NCI-H146 treated with DMSO at 0.1 percent for 48 hours (cell line): ENCODE measurements at regions not wholly inside any gene's neighbourhood (a gene's known extent, or its start where the extent isn't known, plus 50 kb on each side); places are given as distances from the start of the nearest gene placed in this dataset.
A peak's percentile ranks its signal among the peaks of the same experiment; 100 is the strongest.
"Not testable (repeated sequence)": the region's sequence is repeated elsewhere in the genome, so short reads cannot be mapped to it uniquely, and the experiment has no call there.

Source experiments
- DNase-seq: peaks from one replicate; lab custom pipeline; 2025; ENCODE audit not compliant: unreplicated experiment; lab: John Stamatoyannopoulos, UW

DNA sequence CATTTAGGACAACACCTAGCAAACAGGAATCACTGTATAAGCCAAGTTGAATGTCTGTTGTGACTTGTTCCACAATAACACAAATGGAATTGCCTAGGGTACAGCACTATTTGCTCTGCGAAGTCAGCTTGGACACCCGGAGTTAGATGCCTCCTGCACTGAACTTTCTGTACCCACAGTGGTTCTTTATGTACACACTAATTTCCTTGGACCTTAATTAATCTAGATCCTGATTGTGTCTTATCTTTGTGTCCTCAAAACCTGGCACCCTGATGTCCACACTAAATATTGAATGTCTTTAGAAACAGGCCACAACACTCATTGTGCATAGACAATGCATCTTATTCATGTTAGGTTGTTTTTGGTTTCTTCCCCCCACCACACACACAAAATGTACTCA lies 278.9 kb upstream of the NR2F2 start:
- no peak for DNase-seq

DNA sequence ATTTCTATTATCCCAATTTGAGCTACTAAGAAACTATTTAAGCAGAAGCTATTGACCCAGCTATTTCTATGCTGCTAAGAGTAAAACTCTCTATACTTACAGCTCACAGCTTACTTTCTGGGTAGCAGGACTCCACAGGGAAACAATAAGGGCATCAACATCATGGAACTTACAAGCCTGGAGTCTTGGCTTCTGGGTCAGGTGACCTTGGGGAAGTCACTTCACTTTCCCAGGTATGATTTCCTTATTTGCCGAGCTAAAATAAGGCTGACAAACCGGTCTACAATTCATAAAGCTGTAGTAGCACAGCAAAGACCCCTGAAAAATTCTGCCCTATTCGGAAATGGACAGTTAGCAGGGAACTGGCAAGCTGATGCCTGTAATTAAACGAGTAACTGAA lies 278.3 kb upstream of the NR2F2 start:
- DNase-seq: no peak

DNA sequence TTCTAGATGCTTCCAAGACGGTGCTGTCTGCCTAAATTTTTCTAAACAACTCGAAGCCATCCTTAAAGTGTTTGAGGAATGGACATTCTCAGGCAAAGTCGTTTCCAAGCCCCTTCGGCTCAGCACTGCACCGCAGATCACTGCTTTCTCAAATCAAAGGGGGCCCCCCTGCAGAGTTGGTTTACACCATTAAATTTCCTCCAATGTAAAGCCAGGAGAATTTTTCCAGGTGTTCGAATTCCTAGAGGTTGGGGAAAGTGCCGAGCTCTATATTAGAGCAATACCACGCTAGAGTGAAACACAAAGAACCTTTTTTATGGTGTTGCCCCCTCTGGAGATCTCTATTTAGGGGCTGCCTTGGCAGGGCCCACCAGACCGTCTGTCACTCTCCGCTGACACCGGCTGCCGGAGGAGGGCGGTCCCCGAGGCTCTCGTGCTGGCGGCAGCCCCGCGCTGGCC lies 277.9 kb upstream of the NR2F2 start:
- DNase-seq: no peak

DNA sequence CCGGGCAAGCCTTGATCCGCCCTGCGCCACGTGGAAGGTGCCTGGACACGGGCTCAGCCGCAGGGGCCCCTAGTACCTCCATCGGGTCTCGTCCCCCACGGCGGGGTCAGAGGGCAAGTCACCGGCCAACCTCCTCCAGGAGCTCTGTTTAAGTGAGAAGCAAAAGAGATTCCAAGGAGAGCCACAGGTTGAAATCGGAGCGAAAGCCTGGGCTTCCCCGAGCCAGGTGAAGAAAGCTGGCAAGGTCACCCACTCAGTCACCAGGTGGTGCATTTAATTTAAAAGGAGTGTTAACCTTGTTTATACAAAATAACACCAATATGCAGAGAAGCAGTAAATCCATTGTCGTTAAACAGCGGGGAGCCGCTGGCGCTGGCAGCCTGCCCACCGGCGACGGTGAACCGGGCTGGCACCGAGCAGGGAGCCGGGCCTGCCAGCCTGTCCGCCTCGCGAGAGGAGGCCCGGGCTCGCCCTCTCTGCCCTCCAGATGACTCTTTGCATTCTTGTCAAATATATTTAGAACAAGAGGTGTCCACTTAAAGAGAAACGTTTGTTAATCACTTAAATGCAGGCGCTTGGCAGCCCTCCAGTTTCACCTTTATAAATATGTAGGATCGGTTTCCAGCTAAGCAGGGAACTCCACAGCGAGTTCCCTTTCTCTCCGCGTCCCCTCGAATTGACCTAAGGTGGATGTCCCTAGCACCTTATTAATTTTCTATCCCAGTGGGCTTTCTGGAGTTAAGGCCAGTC lies 277.3 kb upstream of the NR2F2 start:
- DNase-seq: peak; percentile 71

DNA sequence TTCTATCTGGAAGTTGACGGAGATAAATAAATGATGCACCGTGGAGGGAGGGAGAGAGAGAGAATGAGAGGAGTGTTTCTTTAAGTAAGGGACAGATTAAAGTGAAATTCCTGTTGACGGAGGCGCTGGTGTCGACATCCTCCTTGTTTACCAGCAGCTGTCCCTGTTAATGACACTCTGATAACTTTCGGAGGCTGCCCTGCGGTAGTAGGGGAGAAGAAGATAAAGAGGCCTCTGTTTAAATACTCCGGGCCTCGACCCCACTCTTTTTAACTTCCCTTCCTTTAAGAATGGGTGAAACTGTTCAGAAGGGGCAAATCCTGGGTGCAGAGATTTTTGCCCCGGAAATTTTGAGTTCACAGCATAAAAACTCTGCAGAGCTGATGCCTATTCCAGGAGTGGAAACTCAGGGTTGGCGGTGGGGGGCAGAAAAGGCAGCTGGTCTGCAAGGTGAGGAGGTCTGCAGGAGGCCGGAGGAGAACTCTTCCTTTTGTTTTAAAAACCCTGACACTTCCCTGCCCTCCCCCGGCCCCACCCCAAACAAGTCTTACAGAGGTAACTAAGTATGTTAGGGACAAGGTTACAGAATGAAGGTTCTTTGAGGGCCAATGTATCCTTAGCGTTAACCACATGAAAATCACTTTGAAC lies 276.6 kb upstream of the NR2F2 start:
- DNase-seq: no peak

DNA sequence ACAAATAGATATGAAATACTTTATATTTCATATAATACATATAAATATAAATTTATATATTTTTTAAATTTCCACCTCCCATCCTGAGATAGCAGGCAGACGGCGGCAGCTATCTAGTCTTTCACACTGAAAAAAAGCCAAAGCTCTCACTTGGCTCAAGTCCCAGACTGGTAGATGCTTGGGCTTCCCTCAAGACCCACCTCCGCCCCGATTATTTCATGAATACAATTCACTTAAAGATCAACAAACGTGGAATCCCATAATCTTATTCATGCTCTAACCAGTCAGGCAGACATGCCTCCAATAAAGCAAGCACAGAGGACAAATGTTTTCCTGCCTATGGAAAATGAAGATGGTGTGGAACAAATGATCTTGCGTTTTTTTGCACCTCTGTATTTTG lies 275.9 kb upstream of the NR2F2 start:
- no peak for DNase-seq

DNA sequence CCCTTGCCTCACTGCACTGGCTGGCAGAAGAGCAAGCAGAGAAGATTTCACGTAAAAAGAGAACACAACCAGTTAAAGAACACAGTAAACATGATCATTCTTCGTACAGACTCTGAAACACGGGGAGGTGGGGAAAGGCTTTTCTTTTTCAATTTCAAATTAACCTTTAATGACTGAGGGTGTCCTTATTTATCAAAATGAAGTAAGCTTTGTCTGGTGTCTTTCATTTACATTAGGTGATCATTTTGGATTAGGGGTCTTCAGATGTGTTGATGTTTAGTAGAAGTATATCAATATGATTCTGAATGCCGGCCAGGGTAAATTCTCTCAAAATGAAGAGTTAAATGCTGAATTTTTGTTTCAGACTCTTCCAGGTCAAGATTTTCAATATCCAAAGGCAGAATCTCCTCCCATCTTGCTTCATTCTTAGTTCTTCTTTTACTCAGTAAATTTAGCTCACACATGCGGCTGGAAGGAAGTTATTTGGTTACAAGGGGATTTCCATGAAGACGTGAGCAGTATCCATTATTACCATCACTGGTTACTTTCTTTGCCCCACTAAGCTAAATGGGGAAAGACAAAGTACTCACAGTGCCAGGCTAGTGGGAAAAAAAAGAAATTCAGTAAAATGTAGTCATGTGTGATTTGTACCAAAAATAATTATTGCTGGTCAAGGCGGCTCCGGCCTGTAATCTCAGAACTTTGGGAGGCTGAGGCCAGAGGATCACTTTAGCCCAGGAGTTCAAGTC lies 272.2 kb upstream of the NR2F2 start:
- no peak for DNase-seq

DNA sequence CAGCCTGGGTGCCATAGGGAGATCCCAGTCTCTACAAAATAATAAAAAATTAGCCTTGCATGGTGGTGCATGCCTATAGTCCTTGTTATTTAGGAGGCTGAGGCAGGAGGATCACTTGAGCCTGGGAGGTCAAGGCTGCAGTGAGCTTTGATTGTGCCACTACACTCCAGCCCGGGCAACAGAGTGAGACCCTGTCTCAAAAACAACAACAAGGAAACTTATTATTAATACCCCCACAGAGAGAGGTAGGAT lies 271.7 kb upstream of the NR2F2 start:
- DNase-seq: not testable (repeated sequence)

DNA sequence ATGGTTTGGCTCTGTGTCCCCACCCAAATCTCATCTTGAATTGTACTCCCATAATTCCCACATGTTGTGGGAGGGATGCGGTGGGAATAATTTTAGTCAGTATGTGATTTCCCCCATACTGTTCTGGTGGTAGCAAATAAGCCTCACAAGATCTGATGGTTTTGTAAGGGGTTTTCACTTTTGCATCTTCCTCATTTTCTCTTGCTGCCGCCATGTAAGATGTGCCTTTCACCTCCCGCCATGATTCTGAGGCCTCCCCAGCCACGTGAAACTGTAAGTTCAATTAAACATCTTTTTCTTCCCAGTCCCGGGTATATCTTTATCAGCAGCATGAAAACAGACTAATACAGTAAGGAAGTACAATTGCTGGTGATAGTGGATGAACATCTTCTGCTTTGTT lies 269.9 kb upstream of the NR2F2 start:
- not testable (repeated sequence) for DNase-seq

DNA sequence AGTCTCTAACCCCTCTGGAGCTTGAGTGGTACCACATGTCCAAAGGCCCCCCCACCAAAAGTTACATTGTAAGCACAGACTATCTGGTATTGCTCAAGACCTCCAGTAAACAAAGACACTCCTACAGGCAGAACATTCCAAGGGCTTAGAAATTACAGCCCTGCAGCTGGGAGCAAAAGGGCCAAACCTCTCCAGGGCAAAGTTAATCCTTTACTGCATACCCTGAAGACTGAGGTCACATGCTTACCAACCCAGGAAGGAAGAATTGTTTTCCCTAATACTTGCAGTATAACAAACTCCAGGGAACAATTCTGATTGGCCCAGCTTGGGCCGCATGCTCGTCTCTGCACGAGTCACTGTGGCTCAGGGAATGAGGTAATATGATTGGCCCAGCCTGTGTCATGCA lies 266.1 kb upstream of the NR2F2 start:
- DNase-seq: no peak

DNA sequence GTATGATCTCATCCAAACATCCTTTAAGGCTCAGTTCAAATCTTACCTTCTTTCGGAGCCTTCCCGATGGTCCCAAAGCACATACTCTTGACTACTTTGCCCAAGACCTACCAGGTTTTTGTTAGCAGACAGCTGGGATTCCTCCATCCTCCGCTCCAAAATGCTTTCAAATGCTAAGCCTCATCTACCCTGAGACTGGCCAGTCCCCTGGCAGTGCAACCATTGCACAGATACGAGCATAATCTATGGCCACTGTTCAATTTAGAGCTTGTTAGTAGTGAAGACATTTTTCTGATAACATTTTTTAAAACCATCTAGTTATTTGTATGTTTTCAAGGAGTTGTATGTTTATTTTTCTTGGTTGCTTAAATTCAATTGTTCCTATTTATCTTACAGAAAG lies 264.4 kb upstream of the NR2F2 start:
- no peak for DNase-seq

DNA sequence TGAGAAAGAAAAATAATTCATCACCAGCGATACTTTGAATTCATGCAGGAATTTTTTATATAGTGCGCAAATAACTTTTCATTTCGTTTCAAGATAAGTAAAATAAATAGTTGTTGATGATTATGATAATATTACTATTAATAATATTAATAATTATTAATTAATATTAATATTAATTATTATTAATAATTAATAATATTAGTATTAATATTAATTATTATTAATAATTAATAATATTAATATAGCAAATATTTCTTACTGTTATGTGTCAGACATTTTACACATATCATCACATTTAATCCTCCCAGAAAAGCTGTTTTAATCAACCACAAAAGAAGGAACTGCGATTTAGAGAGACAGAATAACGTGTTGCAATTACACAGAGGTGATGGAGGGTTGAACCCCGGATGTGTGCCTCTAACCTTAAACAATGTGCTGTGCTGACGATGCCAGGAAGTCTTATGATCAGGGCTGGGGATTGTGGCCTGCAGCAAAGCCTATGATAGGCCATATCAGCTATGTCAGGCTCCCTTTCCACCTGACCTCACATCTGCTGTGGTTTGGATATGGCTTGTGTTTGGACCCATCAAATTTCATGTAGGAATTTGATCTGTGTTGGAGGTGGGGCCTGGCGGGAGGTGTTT lies 263.5 kb upstream of the NR2F2 start:
- no peak for DNase-seq

DNA sequence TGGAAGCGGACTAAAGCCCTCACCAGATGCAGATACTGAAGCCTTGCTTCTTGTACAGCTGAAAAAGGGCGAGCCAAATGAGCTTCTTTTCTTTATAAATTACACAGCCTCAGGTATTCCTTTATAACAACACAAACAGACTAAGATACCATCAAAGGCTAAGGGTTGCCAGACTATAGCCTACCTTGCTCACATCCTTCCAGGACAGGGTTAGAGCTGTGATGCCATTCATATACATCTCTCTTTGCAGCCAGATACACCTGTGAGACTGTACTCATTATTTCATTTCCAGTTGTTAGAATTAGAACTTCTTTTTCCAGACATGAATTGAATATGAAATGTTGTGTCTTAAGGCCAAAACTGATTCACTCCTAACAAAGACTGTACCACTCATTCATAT lies 262.8 kb upstream of the NR2F2 start:
- no peak for DNase-seq

DNA sequence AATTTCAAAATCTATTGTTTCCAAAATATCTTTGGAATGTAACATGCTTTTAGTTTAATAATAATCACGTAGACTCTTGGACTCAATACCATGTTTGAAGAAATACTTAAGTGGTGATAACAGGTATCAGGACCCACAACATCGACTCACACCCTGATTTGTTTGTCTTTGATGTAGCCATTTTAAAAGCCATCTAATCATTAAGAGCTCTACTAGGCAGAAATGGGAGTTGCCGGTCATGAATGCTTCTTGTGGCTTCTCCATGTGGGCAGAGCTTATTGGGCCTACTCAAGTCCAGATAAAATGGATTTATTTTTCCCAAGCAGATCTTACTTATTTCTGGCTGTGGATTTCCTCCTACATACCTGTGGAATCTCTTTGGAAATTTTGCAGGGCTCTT lies 261.6 kb upstream of the NR2F2 start:
- no peak for DNase-seq

DNA sequence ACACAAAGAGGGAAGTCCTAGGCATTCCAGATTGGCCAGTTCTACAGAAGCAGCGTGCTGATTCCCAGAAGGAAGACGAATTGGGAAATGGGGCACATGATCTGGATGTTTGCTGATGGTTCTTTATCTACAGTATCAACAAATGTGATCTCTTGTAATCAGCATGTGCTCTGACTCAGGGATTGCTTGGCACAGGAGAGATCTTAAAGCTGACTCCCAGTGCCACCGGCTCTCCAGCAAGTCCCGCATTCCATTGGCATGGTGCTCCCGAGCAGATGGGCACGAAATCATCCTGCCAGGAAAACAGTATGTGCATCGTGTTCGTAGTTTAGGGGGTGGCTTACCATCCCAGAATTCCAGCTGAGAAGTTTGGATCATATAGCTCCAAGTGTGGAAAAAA lies 259.9 kb upstream of the NR2F2 start:
- no peak for DNase-seq

DNA sequence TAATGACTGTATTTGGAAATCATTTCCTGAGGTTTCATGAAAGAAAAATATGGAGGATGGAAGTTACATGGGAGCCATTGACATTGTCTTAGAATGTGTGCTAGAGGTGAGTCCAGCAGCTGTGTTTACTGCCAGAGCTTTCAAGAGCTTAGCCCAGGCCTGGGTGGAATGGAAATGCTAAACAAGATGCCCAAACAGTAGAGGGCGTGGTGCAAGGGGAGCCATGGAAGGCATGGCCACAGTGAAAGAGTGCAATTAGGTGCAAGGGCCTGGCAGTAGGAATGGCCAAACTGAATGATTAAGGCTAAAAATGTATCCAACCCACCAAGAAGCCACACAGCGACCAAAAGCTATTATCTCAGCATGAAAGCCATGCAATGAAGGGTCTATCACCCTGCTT lies 257.7 kb upstream of the NR2F2 start:
- no peak for DNase-seq

DNA sequence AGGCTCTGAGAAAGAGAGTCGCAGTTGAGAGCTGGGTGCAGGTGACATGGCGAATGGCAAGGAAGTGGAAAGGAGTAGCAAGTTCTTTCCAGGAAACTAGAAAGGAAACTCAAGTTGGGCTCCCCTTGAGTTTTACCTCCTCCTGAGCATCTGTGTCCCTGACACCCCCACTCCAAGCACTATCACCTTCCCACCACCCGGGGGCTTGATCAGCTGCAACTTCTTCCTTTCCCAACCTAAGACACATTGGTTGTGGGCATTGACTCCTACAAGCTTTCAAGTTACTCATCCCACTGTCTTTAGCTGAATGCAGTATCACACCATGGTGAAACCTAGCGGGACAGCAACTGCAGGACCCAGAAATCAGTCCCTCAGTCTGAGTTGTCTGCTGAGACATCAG lies 256.6 kb upstream of the NR2F2 start:
- no peak for DNase-seq

DNA sequence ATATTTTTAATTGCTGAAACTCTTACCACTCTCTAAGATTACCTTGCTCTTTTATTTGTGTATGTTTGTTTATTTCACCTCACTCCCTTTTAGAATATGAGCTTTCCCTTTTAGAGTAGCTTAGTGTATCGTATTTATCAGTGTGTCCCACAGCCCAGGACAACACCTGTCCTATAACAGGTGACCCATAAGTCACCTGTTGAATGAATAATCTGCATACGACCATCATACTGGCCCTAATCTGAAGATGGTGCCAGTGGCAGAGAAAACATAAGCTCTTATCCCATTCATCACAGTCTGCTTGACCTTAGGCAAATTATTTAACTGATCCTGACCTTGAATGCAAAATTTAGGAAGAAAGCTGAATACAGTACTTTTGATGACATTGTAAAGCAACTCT lies 254.6 kb upstream of the NR2F2 start:
- no peak for DNase-seq

DNA sequence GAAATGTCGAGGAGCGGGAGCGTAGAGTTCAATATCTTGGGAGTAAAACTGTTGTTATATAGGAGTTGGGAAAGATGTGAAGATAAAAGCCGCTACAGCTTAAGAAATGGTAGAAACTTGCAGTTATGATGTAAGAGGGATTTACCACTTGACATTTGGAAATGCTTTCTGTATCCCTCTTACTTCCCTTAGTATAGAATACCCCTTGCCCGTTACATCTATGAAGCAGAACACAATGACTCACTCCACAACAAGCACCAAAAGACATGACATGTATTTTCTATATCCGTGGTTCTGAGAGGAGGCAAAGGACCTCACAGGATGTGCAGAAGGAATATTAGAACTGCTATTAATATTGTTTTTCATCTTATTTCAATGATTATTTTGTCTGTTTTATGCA lies 254.2 kb upstream of the NR2F2 start:
- no peak for DNase-seq

DNA sequence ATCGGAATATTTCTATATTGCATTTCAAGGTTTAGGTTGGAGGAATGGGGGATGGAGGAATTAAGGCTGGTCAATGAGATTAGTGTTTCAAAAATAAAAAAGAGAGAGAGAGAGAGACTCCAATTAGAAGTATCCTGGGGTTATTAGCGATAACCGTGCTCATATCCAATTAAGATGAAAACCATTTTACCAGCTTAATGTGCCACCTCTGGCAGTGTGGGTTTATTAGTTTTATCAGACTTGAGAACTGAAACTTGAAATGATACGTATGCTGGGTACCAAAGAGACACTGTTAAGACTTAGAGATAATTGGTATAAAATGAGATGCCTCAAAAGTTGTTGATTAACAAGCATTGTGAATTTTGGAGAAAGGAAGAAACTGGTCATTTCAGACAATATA lies 251.5 kb upstream of the NR2F2 start:
- DNase-seq: no peak

DNA sequence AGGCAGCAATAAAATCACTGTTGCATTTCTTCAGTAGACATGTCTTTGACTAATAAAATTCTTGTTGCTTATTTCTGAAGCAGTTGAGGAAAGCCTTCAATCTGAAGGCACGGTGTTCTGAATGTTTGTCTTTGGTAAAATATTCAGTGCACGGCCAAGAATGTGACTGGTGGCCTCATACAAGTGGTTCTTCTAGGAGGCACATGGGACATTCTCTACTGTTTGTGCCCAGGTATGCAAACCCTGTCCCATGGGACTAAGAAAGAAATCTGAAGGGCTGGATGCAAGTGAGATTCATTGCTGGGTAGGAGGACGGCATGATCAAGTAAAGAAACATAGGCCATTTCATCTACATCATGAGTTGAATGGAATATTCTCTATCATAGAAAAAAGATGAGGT lies 250.6 kb upstream of the NR2F2 start:
- no peak for DNase-seq

DNA sequence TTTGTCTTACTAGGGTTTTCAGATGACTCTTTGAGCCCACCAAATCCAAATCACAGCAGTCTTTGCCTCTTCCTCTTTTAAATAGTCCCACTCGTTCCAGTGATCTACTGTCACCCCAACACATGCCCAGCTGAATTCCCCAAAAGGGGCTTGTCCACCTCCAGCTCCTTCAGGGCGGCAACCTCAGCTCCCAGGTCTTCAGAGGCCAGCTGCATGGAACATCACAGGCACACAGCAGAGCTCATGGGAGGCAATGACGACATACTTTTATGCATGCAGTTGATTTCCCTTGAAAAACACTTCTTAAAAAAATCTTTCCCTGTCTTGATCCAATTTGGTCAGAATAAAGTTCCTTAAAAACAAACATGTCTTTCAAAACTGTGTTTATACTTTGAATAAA lies 244.3 kb upstream of the NR2F2 start:
- no peak for DNase-seq
